ENCODE measurements at regions not wholly inside any gene's neighbourhood (a gene's known extent, or its start where the extent isn't known, plus 50 kb on each side); places are given as distances from the start of the nearest gene placed in this dataset.
A peak's percentile ranks its signal among the peaks of the same experiment; 100 is the strongest.

- CTCF ChIA-PET = no interaction called here
These were observed 1175.3 kb upstream of the GJE1 start for GRCh38 chr6:140957386-140957785.

GRCh38 chr6:140956571-140957369, 1176.0 kb upstream of the GJE1 start:
- Histone ChIP-seq H3K9me3 (ENCODE audit: low read depth, low read length, poor library complexity, severe bottlenecking) (no peaks in the 10 kb centered on the region), H3K4me3 (ENCODE audit: low read depth, low read length, poor library complexity, severe bottlenecking) (no peak overlapping the region), H3K27me3 (replicated peaks; ENCODE audit: insufficient read depth, low read depth, low read length, poor library complexity) (no peaks in the 10 kb centered on the region), H3K36me3 (ENCODE audit: insufficient read depth, low read length, poor library complexity, severe bottlenecking) (no peaks in the 10 kb centered on the region), H3K4me1 (ENCODE audit: insufficient read depth, low read length, poor library complexity, severe bottlenecking) (peaks cover 18% of the 10 kb centered on the region), H3K27ac (ENCODE audit: low read depth, low read length, poor library complexity, severe bottlenecking) (peak overlapping the region; percentile 18)
- CTCF ChIA-PET = interaction anchor here (0.6 kb wide), 1 partner anchor 9 kb away, joined by 4 read pairs; no protein-coding TSS in a partner anchor
- peak; percentile 66 for DNase-seq (ENCODE audit: low spot score)
- BruUV-seq (replicated peaks) = no TSS peak
- POLR2A ChIA-PET (ENCODE audit: low non-redundant PET) = no interaction called here
- intact Hi-C loops (cut with micrococcal nuclease; ENCODE audit: unreplicated experiment) = no loop called here
- TF ChIP-seq, protein P1, sequence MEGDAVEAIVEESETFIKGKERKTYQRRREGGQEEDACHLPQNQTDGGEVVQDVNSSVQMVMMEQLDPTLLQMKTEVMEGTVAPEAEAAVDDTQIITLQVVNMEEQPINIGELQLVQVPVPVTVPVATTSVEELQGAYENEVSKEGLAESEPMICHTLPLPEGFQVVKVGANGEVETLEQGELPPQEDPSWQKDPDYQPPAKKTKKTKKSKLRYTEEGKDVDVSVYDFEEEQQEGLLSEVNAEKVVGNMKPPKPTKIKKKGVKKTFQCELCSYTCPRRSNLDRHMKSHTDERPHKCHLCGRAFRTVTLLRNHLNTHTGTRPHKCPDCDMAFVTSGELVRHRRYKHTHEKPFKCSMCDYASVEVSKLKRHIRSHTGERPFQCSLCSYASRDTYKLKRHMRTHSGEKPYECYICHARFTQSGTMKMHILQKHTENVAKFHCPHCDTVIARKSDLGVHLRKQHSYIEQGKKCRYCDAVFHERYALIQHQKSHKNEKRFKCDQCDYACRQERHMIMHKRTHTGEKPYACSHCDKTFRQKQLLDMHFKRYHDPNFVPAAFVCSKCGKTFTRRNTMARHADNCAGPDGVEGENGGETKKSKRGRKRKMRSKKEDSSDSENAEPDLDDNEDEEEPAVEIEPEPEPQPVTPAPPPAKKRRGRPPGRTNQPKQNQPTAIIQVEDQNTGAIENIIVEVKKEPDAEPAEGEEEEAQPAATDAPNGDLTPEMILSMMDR (conservative IDR thresholded peaks at IDR 0.05; ENCODE audit: low read depth, low read length) = no peak
- no peak for TF ChIP-seq EZH2 (IDR thresholded peaks at IDR 0.05; ENCODE audit: borderline replicate concordance, low read depth, low read length, poor library complexity, severe bottlenecking)

More at GRCh38 chr6:140957386-140957785, 1175.3 kb upstream of the GJE1 start:
- Histone ChIP-seq H3K27me3 (replicated peaks; ENCODE audit: insufficient read depth, low read depth, low read length, poor library complexity) (no peaks in the 10 kb centered on the region), H3K9me3 (ENCODE audit: low read depth, low read length, poor library complexity, severe bottlenecking) (no peaks in the 10 kb centered on the region), H3K27ac (ENCODE audit: low read depth, low read length, poor library complexity, severe bottlenecking) (peak overlapping the region; percentile 18), H3K4me1 (ENCODE audit: insufficient read depth, low read length, poor library complexity, severe bottlenecking) (peaks cover 18% of the 10 kb centered on the region), H3K36me3 (ENCODE audit: insufficient read depth, low read length, poor library complexity, severe bottlenecking) (no peaks in the 10 kb centered on the region), H3K4me3 (ENCODE audit: low read depth, low read length, poor library complexity, severe bottlenecking) (no peak overlapping the region)
- DNase-seq (ENCODE audit: low spot score) = peak; percentile 45
- intact Hi-C loops (cut with micrococcal nuclease; ENCODE audit: unreplicated experiment) = no loop called here
- POLR2A ChIA-PET (ENCODE audit: low non-redundant PET) = no interaction called here
- BruUV-seq (replicated peaks) = no TSS peak
- TF ChIP-seq EZH2 (IDR thresholded peaks at IDR 0.05; ENCODE audit: borderline replicate concordance, low read depth, low read length, poor library complexity, severe bottlenecking) = no peak
- TF ChIP-seq, protein P1 (conservative IDR thresholded peaks at IDR 0.05; ENCODE audit: low read depth, low read length) = no peak

GRCh38 chr6:140940251-140940925, 1192.3 kb upstream of the GJE1 start:
- Histone ChIP-seq H3K36me3 (ENCODE audit: insufficient read depth, low read length, poor library complexity, severe bottlenecking) (no peaks in the 10 kb centered on the region), H3K9me3 (ENCODE audit: low read depth, low read length, poor library complexity, severe bottlenecking) (peaks cover 12% of the 10 kb centered on the region), H3K27me3 (replicated peaks; ENCODE audit: insufficient read depth, low read depth, low read length, poor library complexity) (no peaks in the 10 kb centered on the region), H3K27ac (ENCODE audit: low read depth, low read length, poor library complexity, severe bottlenecking) (no peak overlapping the region), H3K4me3 (ENCODE audit: low read depth, low read length, poor library complexity, severe bottlenecking) (no peak overlapping the region), H3K4me1 (ENCODE audit: insufficient read depth, low read length, poor library complexity, severe bottlenecking) (no peaks in the 10 kb centered on the region)
- TF ChIP-seq, protein P1 (conservative IDR thresholded peaks at IDR 0.05; ENCODE audit: low read depth, low read length) = no peak
- no peak for TF ChIP-seq EZH2 (IDR thresholded peaks at IDR 0.05; ENCODE audit: borderline replicate concordance, low read depth, low read length, poor library complexity, severe bottlenecking)
- DNase-seq (ENCODE audit: low spot score) = no peak
- BruUV-seq (replicated peaks) = no TSS peak
- ChIA-PET POLR2A (ENCODE audit: low non-redundant PET) (interaction anchor here (0.6 kb wide), 1 partner anchor 910 kb away, joined by 4 read pairs; no protein-coding TSS in a partner anchor), CTCF (no interaction called here)
- intact Hi-C loops (cut with micrococcal nuclease; ENCODE audit: unreplicated experiment) = no loop called here

Data from A673 (cell line).